Neural cell (in vitro differentiated cells): ENCODE measurements at regions not wholly inside any gene's neighbourhood (a gene's known extent, or its start where the extent isn't known, plus 50 kb on each side); places are given as distances from the start of the nearest gene placed in this dataset.

Source experiments
- CTCF ChIP-seq: fragments of 450-650 bp; IDR thresholded peaks from 2 replicates; pipeline ENCODE4 v1.5.1; 2014; ENCODE audit warnings: antibody characterized with exemption, mild to moderate bottlenecking, moderate library complexity; ENCODE audit not compliant: poor library complexity, severe bottlenecking
- EP300 ChIP-seq: fragments of 450-650 bp; conservative IDR thresholded peaks from 2 replicates; pipeline ENCODE4 v1.6.1; 2014; ENCODE audit warnings: antibody characterized with exemption, mild to moderate bottlenecking, moderate library complexity; ENCODE audit not compliant: poor library complexity, severe bottlenecking
- EZH2 ChIP-seq: fragments of 200-600, 300-800 bp; shearing (Covaris generic), sonication (generic); IDR thresholded peaks from 2 replicates; pipeline ENCODE4 v1.6.1; 2014; ENCODE audit warnings: antibody characterized with exemption, low read length, borderline replicate concordance, mild to moderate bottlenecking; ENCODE audit not compliant: insufficient read depth, poor library complexity, severe bottlenecking
- POLR2AphosphoS5 ChIP-seq: IDR thresholded peaks from 2 replicates; pipeline ENCODE4 v1.6.1; 2012
- RAD21 ChIP-seq: fragments of 450-650 bp; conservative IDR thresholded peaks from 2 replicates; pipeline ENCODE4 v1.6.1; 2014; ENCODE audit warnings: antibody characterized with exemption, mild to moderate bottlenecking, moderate library complexity
- TAF1 ChIP-seq: IDR thresholded peaks from 2 replicates; pipeline ENCODE4 v1.6.1; 2012; ENCODE audit warnings: low read depth
- TF ChIP-seq, protein P1 (sequence below): IDR thresholded peaks from 2 replicates; pipeline ENCODE4 v1.6.1; 2012; ENCODE audit warnings: borderline replicate concordance

DNA sequence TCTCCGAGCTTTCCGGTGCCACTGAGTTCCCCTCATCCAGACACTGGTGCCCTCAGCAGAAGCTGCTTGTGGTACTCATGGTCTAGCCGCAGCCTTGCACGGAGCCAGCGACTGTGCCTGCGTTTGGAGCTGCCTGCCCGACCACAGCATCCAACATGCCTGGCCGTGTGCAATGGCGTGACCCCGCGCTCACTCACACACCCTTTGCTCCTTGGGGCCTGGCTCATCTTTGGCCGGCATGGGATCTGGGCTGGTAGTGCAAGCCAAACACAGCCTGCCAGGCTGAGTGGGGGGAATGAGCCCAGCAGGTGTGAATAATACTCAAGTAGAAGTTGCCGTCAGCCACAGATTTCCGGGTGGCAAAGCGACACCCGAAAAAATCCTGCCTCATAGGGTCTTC, 1178.7 kb upstream of the GBE1 start:
- TF ChIP-seq, protein P1, sequence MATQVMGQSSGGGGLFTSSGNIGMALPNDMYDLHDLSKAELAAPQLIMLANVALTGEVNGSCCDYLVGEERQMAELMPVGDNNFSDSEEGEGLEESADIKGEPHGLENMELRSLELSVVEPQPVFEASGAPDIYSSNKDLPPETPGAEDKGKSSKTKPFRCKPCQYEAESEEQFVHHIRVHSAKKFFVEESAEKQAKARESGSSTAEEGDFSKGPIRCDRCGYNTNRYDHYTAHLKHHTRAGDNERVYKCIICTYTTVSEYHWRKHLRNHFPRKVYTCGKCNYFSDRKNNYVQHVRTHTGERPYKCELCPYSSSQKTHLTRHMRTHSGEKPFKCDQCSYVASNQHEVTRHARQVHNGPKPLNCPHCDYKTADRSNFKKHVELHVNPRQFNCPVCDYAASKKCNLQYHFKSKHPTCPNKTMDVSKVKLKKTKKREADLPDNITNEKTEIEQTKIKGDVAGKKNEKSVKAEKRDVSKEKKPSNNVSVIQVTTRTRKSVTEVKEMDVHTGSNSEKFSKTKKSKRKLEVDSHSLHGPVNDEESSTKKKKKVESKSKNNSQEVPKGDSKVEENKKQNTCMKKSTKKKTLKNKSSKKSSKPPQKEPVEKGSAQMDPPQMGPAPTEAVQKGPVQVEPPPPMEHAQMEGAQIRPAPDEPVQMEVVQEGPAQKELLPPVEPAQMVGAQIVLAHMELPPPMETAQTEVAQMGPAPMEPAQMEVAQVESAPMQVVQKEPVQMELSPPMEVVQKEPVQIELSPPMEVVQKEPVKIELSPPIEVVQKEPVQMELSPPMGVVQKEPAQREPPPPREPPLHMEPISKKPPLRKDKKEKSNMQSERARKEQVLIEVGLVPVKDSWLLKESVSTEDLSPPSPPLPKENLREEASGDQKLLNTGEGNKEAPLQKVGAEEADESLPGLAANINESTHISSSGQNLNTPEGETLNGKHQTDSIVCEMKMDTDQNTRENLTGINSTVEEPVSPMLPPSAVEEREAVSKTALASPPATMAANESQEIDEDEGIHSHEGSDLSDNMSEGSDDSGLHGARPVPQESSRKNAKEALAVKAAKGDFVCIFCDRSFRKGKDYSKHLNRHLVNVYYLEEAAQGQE, result no peak
- TF ChIP-seq POLR2AphosphoS5, result no peak
- TF ChIP-seq CTCF, result no peak
- TF ChIP-seq EZH2, result no peak
- TF ChIP-seq TAF1, result no peak
- no peak for TF ChIP-seq EP300
- TF ChIP-seq RAD21, result no peak
